K562 (cell line): ENCODE measurements at regions not wholly inside any gene's neighbourhood (a gene's known extent, or its start where the extent isn't known, plus 50 kb on each side); places are given as distances from the start of the nearest gene placed in this dataset.

Experiments
- CREB3 ChIP-seq: fragments of 450-650 bp; conservative IDR thresholded peaks from 2 replicates; pipeline ENCODE4 v1.6.1; 2016; ENCODE audit warnings: missing genetic modification characterization, low read depth, mild to moderate bottlenecking, missing compliant biosample characterization, moderate library complexity
- HES1 ChIP-seq: fragments of 450-650 bp; IDR thresholded peaks from 2 replicates; pipeline ENCODE4 v1.6.1; 2016; ENCODE audit warnings: low read depth, mild to moderate bottlenecking, moderate library complexity
- NR0B1 ChIP-seq: fragments of 450-650 bp; IDR thresholded peaks from one replicate; pipeline ENCODE4 v1.6.1; 2018; ENCODE audit warnings: mild to moderate bottlenecking, moderate library complexity; ENCODE audit not compliant: partially characterized antibody
- PCBP2 ChIP-seq: fragments of 200-400 bp; formaldehyde crosslinking; IDR thresholded peaks from 2 replicates; pipeline ENCODE4 v1.6.1; 2018; ENCODE audit warnings: low read length, low read depth, mild to moderate bottlenecking, moderate library complexity; ENCODE audit not compliant: poor library complexity, severe bottlenecking
- PHF8 ChIP-seq: fragments of 200-600 bp; sonication (generic); IDR thresholded peaks from 2 replicates; pipeline ENCODE4 v1.6.1; 2012; ENCODE audit warnings: mixed run types, mild to moderate bottlenecking, inconsistent platforms, low read length, moderate library complexity, borderline replicate concordance
- POLR2G ChIP-seq: fragments of 200-400 bp; formaldehyde crosslinking; IDR thresholded peaks from 2 replicates; pipeline ENCODE4 v1.6.1; 2017; ENCODE audit warnings: low read depth, mild to moderate bottlenecking, antibody characterized with exemption, low read length, moderate library complexity
- SMAD2 ChIP-seq: fragments of 150-350 bp; IDR thresholded peaks from 2 replicates; pipeline ENCODE4 v1.6.1; 2014; ENCODE audit warnings: low read depth, mild to moderate bottlenecking, low read length
- ZBTB17 ChIP-seq: fragments of 450-650 bp; formaldehyde crosslinking; IDR thresholded peaks from 2 replicates; pipeline ENCODE4 v1.4.0; 2020; ENCODE audit warnings: mild to moderate bottlenecking
- ZBTB40 ChIP-seq, 2 experiments: fragments of 450-650 bp in 1 of 2; sonication (generic) in 1 of 2; formaldehyde crosslinking in 1 of 2; IDR thresholded peaks; 2 replicates each; pipeline versions ENCODE4 v1.7.1 to v1.9.0; 2016 to 2022; ENCODE audit warnings: inconsistent platforms in 1 of 2, mild to moderate bottlenecking in 1 of 2, missing genetic modification reagents in 1 of 2
- ZFP36 ChIP-seq: fragments of 150-350 bp; IDR thresholded peaks from 2 replicates; pipeline ENCODE4 v1.6.1; 2018; ENCODE audit warnings: low read length, low read depth; ENCODE audit not compliant: partially characterized antibody
- ZKSCAN3 ChIP-seq: fragments of 250-450 bp; sonication (Bioruptor Pico); IDR thresholded peaks from 2 replicates; pipeline ENCODE4 v1.4.0; 2020

- TF ChIP-seq ZBTB40 (IDR thresholded peaks at IDR 0.05) (no peak), ZBTB40 (CRISPR knock-in tag; IDR thresholded peaks at IDR 0.05) (no peak), POLR2G (no peak), PCBP2 (no peak), ZKSCAN3 (no peak), NR0B1 (no peak), CREB3 (no peak), PHF8 (no peak), ZBTB17 (CRISPR knock-in tag) (no peak), ZFP36 (no peak), SMAD2 (no peak), HES1 (no peak)
- TF ChIP-seq, all 486 proteins: peak for 0
Measured at GRCh38 chr6:14379568-14379967, 262.0 kb downstream of the CD83 start (continued).
